CD4-positive, alpha-beta T cell treated with Interferon gamma for 1 hour (primary cell): ENCODE measurements at regions not wholly inside any gene's neighbourhood (a gene's known extent, or its start where the extent isn't known, plus 50 kb on each side); places are given as distances from the start of the nearest gene placed in this dataset.

ENCODE experiments used
- DNase-seq: peaks from one replicate; pipeline ENCODE4 v3.0.0-alpha.2; 2020

DNA sequence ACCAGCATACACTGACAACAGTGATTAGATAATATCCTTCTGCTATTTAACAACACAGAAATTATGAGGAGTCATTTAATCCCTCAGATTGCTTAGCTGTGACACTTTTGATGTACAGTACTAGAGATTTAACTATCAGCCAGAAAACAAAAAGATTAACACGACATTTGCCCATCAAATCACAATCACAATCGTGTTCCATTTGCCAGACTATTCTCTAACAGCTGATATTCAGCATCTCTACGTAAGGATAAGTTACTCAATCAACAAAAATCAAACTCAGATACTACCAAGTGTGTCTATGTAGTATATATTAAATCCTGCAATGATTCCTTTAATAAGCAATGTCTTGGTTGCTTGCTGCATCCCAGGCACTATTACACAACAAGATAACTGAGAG is 558.7 kb upstream of the USP15 start:
- DNase-seq = no peak

- no peak for DNase-seq
These were observed 553.4 kb upstream of the USP15 start for GRCh38 chr12:61706783-61707182.

DNA sequence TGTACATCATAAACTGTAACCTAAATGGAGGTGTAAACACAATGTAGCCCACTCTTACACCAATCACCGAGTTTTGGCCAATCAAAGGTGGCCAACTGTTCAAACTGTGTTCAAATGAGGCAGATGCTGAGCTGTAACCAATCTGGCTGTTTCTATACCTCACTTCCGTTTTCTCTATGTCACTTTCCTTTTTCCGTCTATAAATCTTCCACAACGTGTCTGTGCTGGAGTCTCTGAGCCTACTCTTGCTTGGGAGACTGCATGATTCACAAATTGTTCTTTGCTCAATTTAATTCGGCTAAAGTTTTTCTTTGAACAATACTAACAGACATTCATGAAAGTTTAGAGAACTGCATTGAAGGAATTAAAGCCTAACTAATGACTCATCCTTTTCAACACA is 547.1 kb upstream of the USP15 start:
- DNase-seq = no peak

DNA sequence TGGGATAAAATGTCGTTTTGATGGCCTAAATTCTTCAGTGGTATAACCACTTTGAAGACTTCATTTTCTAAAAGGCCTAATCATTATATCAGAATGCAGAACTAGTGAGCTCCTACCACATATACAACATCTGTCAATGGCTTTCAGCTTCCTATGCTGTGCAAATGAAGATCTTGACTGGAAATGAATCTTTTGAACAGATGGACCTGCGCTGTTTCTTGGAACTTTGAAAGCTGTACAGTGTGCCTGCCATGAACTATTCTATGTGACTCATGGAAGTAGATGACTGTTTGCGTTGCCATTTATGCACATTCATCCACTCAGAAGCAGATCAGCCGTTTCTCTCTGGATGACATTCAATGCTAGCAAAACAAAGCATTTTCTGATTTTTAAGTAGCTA is 542.2 kb upstream of the USP15 start:
- no peak for DNase-seq

DNA sequence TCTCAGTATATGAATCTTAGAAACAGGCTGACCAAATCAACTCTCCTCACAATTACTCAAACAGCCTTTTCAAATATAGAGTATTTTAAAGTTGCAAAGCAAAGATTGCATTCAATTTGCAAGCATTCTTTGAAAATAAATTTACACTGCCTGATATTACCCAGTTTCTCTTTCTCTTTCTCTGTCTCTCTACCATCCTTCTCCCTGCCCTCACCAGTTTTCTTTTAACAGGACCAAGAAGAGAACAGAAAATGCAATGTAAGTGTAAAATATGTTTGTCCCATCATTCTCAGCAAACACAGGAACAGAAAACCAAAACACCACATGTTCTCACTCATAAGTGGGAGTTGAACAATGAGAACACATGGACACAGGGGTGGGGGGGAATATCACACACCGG is 520.3 kb upstream of the USP15 start:
- DNase-seq = no peak

DNA sequence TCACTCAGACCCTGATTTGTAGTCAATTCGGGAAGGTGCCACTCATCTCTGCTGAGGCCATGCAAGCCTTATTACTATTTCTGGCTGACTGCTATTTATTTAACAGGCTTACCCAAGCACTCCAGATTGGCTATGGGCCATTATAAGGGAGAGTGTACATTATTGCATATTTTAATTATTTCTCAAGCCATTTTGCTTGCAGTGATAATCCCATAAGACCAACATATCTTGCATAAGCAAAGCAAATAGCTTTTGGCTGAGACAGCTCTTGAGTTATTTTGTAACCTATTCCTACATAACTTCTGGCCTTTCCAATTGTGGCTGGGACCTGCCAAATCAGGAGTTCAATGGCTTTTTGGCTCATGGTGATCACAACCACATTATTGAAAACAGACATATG is 509.6 kb upstream of the USP15 start:
- DNase-seq = no peak

DNA sequence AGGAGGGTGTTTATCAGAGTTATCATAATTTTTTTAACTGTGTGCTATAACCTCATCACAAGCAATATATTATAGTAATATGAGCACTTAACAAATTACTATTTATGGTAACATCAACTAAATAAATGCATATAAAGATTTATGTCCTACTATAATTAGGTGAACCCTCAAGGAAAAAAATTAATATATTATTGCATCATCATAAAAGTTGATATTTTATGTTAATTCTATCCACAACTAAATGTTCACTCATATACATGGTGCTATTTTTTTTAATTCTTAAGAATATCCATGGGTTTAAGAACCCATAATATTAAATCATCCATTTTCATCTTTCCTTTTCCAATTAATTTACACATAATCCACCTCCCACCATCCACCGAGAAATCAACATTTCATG is 506.0 kb upstream of the USP15 start:
- no peak for DNase-seq

DNA sequence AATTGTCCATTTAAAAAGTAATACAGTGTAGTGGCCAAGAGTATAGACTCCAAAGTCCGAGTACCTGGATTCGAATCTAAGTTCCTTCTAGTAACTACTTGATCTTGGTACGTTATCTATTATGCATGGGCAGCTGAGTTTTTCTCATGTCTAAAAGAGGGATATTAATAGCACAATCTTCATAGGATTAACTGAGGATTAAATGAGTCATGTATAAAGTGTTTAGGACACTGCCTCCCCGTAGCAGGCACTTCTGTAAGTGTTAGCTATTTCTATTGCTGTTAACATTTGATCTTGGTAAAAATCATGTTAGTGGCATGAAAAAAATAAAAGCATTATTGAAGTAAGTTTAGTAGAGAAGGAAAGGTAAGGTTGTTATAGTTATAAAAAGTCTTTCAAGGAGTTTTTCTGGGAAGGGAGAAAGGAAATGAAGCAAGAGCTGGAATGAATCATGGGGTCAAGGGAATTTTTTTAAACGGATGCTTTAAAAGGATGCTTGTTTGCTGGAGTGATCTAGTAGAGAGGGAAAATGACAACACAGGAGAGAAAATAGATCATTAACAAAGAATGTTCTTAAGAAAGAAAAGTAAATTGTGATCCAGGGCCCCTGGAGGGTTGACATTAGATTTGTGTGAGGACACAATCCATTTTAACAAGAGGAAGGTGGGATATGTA is 502.2 kb upstream of the USP15 start:
- DNase-seq = no peak

GRCh38 chr12:61758661-61759060 is 501.5 kb upstream of the USP15 start:
- DNase-seq = no peak

DNA sequence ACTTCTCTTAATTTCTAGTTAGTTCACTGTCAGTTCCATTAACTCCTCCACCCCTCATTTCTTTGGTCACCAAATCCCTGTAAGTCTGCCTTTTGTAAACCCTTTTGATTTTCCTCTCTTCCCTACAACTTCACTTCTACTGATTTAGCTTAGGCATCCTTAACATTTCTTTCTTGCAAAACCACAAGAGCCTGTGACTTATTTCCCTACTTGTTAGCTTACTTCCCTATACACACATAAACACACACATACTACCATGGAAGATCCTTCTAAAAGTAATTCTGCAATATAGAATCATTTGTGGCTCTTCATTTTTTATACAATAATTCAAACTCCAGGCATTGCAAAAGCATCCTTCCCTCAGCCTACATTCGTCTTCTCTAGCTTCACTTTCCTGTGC is 494.3 kb upstream of the USP15 start:
- no peak for DNase-seq

DNA sequence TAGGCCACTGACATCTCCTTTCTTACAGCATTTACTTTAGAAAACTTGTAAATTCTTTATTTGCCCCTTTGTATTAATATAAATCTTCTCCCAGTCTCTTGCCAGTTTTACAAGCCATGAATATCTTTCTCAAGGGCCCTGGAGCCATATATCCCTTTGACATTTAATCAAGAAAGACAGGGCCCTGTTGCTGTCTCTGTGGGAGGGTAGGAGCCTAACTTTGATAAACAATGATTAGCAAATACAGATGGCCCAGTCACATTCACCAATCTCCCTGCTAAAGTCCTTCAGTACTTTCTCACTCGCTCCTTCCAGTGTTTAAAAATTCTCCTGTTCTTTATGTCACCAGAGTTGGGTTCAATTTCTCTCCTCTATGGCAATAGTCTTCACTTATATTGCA is 479.8 kb upstream of the USP15 start:
- DNase-seq = no peak

DNA sequence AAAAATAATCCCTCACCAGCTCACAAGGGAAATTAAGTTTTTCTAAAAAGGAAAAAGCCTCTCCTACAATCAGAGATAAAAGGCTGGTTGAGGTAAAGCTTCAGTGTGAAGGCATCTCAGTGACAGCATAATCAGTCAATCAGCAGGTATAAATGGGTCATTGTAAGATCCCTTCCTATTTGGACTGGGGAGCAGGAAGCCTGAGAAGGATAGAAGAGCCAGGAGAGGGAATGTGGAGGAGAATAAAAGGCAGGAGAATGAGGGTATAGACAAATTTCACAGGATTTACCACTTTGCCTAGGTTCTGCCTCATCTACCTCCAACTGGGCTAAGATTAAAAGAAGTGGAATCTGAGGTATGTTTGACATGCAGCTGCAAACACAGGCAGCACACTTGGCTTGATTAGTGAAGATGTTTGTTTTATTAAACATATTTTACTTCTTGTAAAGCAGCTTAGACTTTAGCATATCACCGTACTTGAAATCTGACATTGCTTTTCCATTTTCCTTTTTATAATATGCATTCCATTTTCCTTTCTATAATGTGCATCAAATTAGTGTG is 479.1 kb upstream of the USP15 start:
- DNase-seq = no peak

- no peak for DNase-seq
These were observed 463.4 kb upstream of the USP15 start for GRCh38 chr12:61796846-61797245.

GRCh38 chr12:61797266-61797665 is 462.9 kb upstream of the USP15 start:
- no peak for DNase-seq

DNA sequence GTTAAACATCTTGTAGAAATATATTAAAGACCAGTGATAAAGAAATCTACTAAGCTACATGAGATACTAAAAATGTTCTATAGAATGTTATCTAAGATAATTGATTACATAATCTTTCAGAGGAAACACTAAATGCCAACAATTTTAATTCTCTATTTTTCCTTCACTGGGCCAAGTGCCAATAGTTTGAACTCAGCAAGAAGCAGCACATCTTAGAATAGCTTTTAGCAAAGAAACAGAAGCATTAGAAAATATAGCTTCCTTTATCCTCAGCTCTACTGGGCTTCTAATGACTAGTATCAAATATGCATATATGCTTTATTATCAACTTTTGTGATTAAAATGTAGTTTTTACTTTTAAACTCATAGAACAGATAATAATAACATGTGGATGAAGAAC is 461.4 kb upstream of the USP15 start:
- DNase-seq = no peak

DNA sequence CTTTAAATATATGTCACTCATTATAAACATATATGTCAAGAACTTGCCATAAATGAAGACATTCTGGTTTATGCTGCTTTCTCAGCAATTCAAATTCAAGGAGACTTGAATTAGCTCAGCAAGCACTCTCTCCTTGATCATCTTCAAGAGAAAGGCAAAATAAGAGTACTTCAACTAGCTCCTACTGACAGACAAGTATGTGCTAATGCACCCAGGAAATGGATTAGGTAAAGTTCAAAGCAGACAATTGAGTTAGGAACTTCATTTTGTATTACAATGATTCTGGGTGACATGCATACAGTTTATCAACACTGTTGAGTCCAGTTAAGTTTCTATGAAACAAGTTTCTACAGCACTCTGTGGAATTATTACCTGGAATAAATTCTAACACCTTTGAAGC is 455.9 kb upstream of the USP15 start:
- DNase-seq = no peak

GRCh38 chr12:61808856-61809255 is 451.3 kb upstream of the USP15 start:
- no peak for DNase-seq

GRCh38 chr12:61810486-61810885 is 449.7 kb upstream of the USP15 start:
- no peak for DNase-seq

- DNase-seq = no peak
These were observed 438.8 kb upstream of the USP15 start for GRCh38 chr12:61821381-61821780.

DNA sequence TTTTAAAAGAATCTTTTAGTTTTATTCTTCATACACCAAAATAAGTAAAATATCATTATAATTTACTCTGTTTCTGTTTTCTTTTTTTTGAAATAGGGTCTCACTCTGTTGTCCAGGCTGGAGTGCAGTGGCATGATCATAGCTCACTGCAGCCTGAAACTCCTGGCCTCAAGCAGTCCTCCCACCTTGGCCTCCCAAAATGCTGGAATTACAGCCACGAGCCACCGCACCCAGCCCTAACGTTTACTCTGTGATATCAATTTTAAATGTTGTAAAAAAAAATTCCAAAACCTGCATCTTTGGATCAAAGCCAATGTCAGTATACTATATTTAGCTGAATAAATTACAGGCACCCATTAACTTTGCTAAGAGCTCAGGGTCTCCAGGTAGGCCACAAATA is 437.1 kb upstream of the USP15 start:
- no peak for DNase-seq

GRCh38 chr12:61846765-61847164 is 413.4 kb upstream of the USP15 start:
- DNase-seq = no peak

- no peak for DNase-seq
These were observed 411.3 kb upstream of the USP15 start for GRCh38 chr12:61848893-61849292.

GRCh38 chr12:61853945-61854344 is 406.3 kb upstream of the USP15 start:
- no peak for DNase-seq

- DNase-seq = no peak
These were observed 405.3 kb upstream of the USP15 start for GRCh38 chr12:61854902-61855301.

- no peak for DNase-seq
These were observed 402.2 kb upstream of the USP15 start for GRCh38 chr12:61857968-61858367.
